HUES64 (cell line): ENCODE measurements at regions not wholly inside any gene's neighbourhood (a gene's known extent, or its start where the extent isn't known, plus 50 kb on each side); places are given as distances from the start of the nearest gene placed in this dataset.

Experiments used
- H3K27ac ChIP-seq: 2 replicates; pipeline ENCODE4 v1.7.0; 2013; ENCODE audit warnings: low read depth, low read length, inconsistent platforms
- H3K27me3 ChIP-seq: 2 replicates; pipeline ENCODE4 v1.6.1; 2013; ENCODE audit warnings: mild to moderate bottlenecking, low read length; ENCODE audit not compliant: insufficient read depth
- H3K36me3 ChIP-seq: 2 replicates; pipeline ENCODE4 v1.6.1; 2013; ENCODE audit warnings: mild to moderate bottlenecking, low read length; ENCODE audit not compliant: insufficient read depth
- H3K4me1 ChIP-seq: 2 replicates; pipeline ENCODE4 v1.6.1; 2013; ENCODE audit warnings: mild to moderate bottlenecking, low read length, moderate library complexity; ENCODE audit not compliant: insufficient read depth
- H3K4me3 ChIP-seq: 2 replicates; pipeline ENCODE4 v1.5.1; 2013; ENCODE audit warnings: mild to moderate bottlenecking, low read length, moderate library complexity
- H3K9ac ChIP-seq: 2 replicates; pipeline ENCODE4 v1.6.1; 2013; ENCODE audit warnings: mild to moderate bottlenecking, low read depth, low read length
- H3K9me3 ChIP-seq: 2 replicates; pipeline ENCODE4 v1.6.1; 2013; ENCODE audit warnings: low read depth, low read length; ENCODE audit not compliant: insufficient read depth
- WGBS: fragments of 150-250, 120-280 bp; methylation state at CpG from one replicate; pipeline ENCODE4 v1.1.7; 2013; ENCODE audit warnings: missing lambda C conversion rate; 5-methylcytosine and 5-hydroxymethylcytosine counted together

DNA sequence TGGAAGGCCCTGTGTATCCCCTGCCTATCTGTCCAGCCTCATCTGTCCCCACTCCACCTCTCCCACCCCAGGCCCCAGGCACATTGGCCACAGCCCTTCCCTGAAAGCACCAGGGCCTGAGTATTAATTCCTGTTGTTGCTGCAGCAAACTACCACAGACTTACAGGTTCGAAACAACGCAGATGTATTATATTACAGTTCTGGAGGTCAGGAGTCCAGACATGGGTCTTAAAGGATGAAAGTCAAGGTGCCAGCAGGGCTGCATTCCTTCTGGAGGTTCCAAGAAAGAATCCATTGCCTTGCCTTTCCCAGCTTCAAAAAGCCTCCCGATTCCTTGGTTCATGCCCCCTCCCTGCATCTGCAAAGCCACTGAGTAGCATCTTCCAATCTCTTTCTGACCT lies 78.7 kb upstream of the LAPTM4A start:
- 93% methylated on average over 3 of the region's 3 CpGs for WGBS
- no peaks in the 10 kb centered on the region for H3K36me3 ChIP-seq

DNA sequence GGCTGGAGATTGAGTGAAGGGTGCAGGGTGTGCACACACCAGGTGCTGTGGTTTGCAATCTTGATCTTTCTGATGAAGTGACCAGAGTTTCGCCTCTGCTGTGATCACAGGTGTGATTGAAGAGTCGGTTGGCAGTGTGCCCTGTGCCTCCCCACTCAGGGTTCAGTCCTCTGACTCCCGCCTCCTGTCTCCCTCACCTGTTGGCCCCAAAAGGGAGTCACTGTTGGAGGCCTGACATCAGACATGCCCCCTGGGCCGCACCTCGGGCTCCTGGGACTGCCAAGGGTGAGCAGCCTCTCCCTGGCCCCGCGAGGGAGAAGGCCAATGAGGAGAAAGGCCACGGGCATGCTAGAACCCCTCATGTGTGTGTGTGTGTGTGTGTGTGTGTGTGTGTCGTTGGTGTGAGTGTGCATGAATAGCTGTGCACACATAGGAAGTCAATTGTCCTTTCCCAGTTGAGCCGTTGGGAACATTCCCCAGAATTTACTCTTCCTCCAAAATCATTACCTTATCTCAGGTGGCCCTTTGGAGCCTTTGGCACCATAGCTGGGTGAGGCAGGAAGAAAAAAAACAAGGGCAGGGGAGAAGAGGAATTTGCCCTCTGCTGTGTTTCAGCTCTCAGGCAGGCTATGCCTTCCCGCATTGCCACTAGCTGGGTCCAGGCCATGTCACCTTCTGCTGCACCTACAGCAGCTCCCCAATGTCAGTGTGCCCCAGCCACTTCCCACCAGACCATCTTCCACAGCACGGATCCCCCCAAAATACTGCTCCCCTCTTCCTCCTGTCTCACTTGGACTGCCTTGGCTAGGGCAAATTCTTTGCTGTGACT lies 78.1 kb upstream of the LAPTM4A start:
- Histone ChIP-seq H3K27ac (no peak overlapping the region), H3K36me3 (no peaks in the 10 kb centered on the region), H3K27me3 (no peaks in the 10 kb centered on the region), H3K9me3 (no peaks in the 10 kb centered on the region), H3K9ac (no peak overlapping the region), H3K4me1 (no peaks in the 10 kb centered on the region), H3K4me3 (no peak overlapping the region)
- 90% methylated on average over 12 of the region's 12 CpGs for WGBS

More for the DNA sequence above, 78.7 kb upstream of the LAPTM4A start:
- no peak overlapping the region for H3K4me3 ChIP-seq
- H3K9me3 ChIP-seq, result no peaks in the 10 kb centered on the region
- no peak overlapping the region for H3K9ac ChIP-seq
- no peak overlapping the region for H3K27ac ChIP-seq
- no peaks in the 10 kb centered on the region for H3K27me3 ChIP-seq
- H3K4me1 ChIP-seq, result no peaks in the 10 kb centered on the region

DNA sequence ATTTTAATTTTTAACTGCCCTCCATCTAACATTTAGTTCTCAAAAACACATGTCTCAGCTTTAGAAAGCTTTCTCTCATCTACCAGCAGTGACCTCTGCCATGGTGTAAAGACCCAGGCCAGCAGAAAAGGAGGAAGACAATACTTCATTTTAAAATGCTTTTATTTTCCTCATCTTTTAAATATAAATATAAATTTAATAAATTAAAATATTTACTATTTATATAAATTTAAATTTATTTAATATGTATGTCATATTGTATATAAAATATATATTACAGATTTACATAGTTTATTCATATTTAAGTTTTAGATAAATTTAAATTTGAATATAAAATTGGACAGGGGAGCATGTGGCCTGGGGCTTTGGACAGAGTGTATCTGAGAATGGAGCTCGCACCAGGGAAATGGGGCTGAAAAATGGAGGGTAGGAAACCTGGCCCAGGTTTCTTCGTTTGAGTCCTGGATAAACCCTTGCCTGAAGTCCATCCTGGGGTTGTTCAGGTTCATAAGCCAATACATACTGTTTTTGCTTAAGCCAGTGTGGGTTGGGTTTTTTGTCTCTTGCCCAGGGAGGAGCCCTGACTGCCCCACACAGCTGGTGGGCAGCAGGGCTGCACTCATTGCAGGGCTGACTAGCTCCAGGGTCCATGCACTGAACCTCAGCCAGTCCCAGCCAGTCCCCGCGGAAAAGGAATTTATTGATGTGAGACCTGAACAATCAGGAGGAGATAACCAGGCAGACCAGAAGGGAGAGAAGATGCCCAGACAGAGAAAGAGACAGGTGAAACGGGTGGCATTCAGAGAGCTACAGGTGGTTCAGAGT lies 77.3 kb upstream of the LAPTM4A start:
- no peaks in the 10 kb centered on the region for H3K27me3 ChIP-seq
- no peaks in the 10 kb centered on the region for H3K36me3 ChIP-seq
- no peak overlapping the region for H3K27ac ChIP-seq
- no peaks in the 10 kb centered on the region for H3K4me1 ChIP-seq
- H3K4me3 ChIP-seq, result no peak overlapping the region
- no peaks in the 10 kb centered on the region for H3K9me3 ChIP-seq
- WGBS, result 89% methylated on average over 5 of the region's 5 CpGs
- no peak overlapping the region for H3K9ac ChIP-seq

DNA sequence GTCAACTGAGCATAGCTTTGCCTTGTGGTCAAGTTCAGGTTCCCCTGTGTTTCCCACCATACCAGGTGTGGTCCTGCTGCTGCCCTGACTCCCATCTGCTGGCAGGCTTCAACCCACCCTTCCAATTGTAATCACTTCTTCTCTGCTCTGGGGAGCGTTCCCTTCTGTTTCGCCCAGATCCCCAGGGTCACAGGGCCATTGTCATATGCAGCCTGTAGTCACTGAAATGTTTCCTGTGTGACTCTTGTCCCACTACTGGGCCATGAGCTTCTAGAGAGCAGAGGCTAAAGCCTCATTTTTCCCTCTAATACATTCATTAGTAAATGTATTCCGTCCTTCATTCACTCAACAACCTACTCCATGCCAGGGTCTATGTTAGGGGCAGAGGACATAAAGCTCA lies 75.0 kb upstream of the LAPTM4A start:
- H3K27ac ChIP-seq, result no peak overlapping the region
- H3K4me3 ChIP-seq, result no peak overlapping the region
- WGBS, result 96% methylated on average over 3 of the region's 3 CpGs
- H3K9ac ChIP-seq, result no peak overlapping the region
- H3K9me3 ChIP-seq, result no peaks in the 10 kb centered on the region
- no peaks in the 10 kb centered on the region for H3K4me1 ChIP-seq
- H3K36me3 ChIP-seq, result no peaks in the 10 kb centered on the region
- H3K27me3 ChIP-seq, result no peaks in the 10 kb centered on the region

DNA sequence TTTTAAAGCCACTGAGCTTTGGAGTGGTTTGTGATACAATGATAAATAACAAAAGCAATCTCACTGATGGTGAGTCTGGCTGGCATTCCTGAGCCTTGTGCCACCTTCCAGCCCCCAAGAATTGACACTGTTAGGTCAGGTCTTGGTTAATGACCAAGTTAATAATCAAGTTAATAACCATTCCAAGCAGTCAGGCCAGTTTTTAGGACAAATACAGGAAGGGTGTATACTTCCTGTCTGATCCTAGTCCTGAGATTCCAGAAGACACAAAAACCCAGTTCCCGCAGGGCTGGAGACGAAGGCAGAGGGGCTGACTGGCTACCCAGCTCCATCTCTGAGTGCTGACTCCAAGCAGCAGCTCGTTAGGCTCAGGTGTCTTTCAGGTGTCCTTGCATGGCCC lies 74.6 kb upstream of the LAPTM4A start:
- Histone ChIP-seq H3K27me3 (no peaks in the 10 kb centered on the region), H3K27ac (no peak overlapping the region), H3K9me3 (no peaks in the 10 kb centered on the region), H3K4me1 (no peaks in the 10 kb centered on the region), H3K9ac (no peak overlapping the region), H3K4me3 (no peak overlapping the region), H3K36me3 (no peaks in the 10 kb centered on the region)
- WGBS, result 90% methylated on average over 3 of the region's 3 CpGs

DNA sequence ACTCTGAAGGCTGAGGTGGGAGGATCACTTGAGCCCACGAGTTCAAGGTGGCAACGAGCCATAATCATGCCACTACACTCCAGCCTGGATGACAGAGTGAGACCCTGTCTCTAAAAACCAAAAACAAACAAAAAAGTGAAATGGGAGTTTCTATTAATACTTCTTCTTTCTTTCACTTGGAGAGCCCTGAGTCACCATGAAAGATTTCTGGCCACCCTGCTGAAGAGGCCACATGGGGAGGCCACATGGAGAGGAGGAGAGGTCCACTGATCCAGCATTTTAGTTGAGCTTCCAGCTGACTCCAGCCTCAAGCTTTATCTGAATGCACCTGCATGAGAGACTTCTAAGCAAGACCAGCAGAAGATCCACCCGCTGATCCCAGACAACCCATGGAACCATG lies 74.2 kb upstream of the LAPTM4A start:
- WGBS, result 90% methylated on average over 3 of the region's 3 CpGs
- no peak overlapping the region for H3K9ac ChIP-seq
- no peaks in the 10 kb centered on the region for H3K36me3 ChIP-seq
- H3K4me1 ChIP-seq, result no peaks in the 10 kb centered on the region
- H3K27me3 ChIP-seq, result no peaks in the 10 kb centered on the region
- no peak overlapping the region for H3K27ac ChIP-seq
- H3K4me3 ChIP-seq, result no peak overlapping the region
- no peaks in the 10 kb centered on the region for H3K9me3 ChIP-seq

DNA sequence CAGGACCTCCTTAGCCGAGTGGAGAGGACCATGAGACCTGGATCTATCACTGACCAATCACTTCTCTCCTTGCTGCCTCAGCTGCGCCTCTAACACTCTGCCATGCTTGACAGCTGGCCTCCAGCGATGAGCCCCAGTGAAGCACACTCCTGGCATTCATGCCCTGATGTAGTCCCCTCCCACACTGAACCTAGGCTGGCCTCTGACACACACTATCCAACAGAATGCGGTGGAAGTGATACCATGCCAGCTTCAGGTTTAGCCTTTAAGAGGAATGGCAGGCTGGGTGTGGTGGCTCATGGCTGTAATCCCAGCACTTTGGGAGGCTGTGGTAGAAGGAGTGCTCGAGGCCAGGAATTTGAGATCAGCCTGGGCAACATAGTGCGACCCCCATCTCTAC lies 73.7 kb upstream of the LAPTM4A start:
- WGBS, result 95% methylated on average over 5 of the region's 6 CpGs
- Histone ChIP-seq H3K4me1 (no peaks in the 10 kb centered on the region), H3K27ac (no peak overlapping the region), H3K36me3 (no peaks in the 10 kb centered on the region), H3K9me3 (no peaks in the 10 kb centered on the region), H3K9ac (no peak overlapping the region), H3K27me3 (no peaks in the 10 kb centered on the region), H3K4me3 (no peak overlapping the region)

DNA sequence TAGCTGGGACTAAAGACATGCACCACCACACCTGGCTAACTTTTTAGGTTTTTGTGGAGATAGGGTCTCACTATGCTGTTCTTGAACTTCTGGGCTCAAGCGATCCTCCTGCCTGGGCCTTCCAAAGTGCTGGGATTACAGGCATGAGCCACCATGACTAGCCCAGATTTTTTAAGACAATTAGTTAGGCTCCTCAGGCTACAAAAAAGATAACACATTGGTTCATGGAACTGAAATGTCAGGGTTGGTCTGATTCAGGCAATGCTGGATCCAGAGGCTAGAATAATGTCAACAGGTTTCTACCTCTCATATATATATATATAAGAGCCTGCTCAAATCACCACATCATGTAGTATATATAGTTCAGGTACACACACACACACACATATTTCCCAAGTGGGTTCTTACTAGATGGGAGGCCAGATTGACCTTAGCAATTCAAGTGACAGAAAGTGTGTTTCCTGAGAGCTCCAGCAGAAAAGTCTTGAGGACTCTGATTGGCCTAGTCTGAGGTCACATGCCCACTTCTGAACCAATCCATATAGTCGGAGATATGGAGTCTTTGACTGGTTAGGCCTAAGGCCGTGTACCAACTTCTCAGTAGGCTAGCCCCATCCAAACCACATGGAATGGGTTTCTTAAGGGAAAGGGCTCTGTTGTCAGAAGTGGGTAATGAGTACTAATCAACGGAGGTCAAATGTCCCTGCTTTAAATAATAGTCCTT lies 72.6 kb upstream of the LAPTM4A start:
- no peak overlapping the region for H3K27ac ChIP-seq
- no peaks in the 10 kb centered on the region for H3K36me3 ChIP-seq
- no peak overlapping the region for H3K4me3 ChIP-seq
- WGBS, result over 99% methylated on average over 4 of the region's 4 CpGs
- H3K27me3 ChIP-seq, result no peaks in the 10 kb centered on the region
- H3K9me3 ChIP-seq, result no peaks in the 10 kb centered on the region
- no peak overlapping the region for H3K9ac ChIP-seq
- no peaks in the 10 kb centered on the region for H3K4me1 ChIP-seq

DNA sequence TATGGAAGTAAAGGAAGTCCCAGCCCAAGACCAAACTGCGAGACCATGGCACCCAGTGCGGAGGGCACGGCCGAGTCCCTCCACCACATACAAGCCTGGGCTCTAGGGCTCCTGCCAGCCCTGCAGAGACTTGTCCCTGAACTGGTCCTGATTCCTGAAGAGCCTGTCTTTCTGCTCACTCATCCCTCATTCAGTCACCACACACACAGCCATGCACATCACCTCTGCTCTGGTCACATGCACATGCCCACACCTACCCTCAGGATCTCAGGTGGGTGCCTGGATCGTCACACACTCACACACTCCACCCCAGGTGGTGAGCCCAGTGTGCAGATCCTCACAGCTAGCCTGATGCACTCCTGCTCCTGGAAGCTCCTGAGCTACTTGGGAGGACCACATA lies 71.4 kb upstream of the LAPTM4A start:
- Histone ChIP-seq H3K9ac (no peak overlapping the region), H3K4me3 (no peak overlapping the region), H3K9me3 (no peaks in the 10 kb centered on the region), H3K36me3 (no peaks in the 10 kb centered on the region), H3K4me1 (no peaks in the 10 kb centered on the region), H3K27me3 (no peaks in the 10 kb centered on the region), H3K27ac (no peak overlapping the region)
- WGBS, result 95% methylated on average over 5 of the region's 5 CpGs

DNA sequence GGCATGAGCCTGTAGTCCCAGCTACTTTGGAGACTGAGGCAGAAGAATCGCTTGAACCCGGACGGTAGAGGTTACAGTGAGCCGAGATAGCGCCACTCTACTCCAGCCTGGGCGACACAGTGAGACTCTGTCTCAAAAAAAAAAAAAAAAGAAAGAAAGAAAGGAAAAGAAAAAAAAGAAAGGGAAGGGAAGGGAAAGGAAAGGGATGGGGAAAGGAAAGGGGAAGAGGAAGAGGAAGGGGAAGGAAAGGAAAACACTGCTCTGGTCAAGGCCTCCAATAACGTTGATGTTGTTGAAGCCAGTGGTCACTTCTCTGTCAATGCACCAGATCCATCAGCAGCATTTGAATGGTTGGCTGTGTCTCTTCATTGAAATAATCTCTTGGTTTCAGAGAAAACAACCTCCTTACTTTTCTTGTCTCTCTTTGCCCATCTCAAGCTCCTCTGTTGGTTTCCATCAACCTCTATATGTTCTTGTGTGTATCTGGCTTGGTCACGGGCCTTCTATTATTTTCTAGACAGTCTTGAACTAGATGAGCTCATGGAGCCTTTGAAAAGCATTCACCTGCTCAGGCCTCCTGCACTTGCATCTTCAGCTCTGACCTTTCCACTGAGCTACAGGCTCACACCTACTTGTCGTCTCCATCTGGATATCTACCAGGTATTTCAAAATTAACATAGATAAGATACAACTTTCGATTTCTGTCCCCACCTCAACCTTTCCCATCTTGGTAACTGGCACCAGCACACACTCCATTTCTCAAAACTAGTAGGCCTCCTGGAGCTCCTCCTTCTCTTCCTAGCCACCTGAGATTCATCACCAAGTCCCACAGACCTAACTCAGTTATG lies 69.4 kb upstream of the LAPTM4A start:
- 91% methylated on average over 10 of the region's 10 CpGs for WGBS
- Histone ChIP-seq H3K27me3 (no peaks in the 10 kb centered on the region), H3K4me3 (no peak overlapping the region), H3K4me1 (no peaks in the 10 kb centered on the region), H3K27ac (no peak overlapping the region), H3K9me3 (no peaks in the 10 kb centered on the region), H3K9ac (no peak overlapping the region), H3K36me3 (no peaks in the 10 kb centered on the region)
